Uterus (tissue), 2 donors: ENCODE measurements at regions not wholly inside any gene's neighbourhood (a gene's known extent, or its start where the extent isn't known, plus 50 kb on each side); places are given as distances from the start of the nearest gene placed in this dataset.

Source experiments
- POLR2A ChIP-seq, 2 donors: fragments of 450-650 bp; IDR thresholded peaks; one replicate each; pipeline ENCODE4 v1.6.1; 2016; ENCODE audit warnings: antibody characterized with exemption in 2 of 2, mild to moderate bottlenecking in 1 of 2, moderate library complexity in 1 of 2
- TF ChIP-seq, protein P1 (sequence below), 4 experiments: fragments of 200-600 bp in 2 of 4; fragments of 450-650 bp in 2 of 4; sonication (generic) in 2 of 4; IDR thresholded peaks; one replicate each; pipeline ENCODE4 v1.5.1; 2016 to 2019; ENCODE audit warnings: antibody characterized with exemption in 4 of 4, mild to moderate bottlenecking in 2 of 4, moderate library complexity in 1 of 4

GRCh38 chr9:108019821-108020220 lies 530.3 kb upstream of the KLF4 start:
- no peak for TF ChIP-seq POLR2A (IDR thresholded peaks at IDR 0.05)
- TF ChIP-seq, protein P1, sequence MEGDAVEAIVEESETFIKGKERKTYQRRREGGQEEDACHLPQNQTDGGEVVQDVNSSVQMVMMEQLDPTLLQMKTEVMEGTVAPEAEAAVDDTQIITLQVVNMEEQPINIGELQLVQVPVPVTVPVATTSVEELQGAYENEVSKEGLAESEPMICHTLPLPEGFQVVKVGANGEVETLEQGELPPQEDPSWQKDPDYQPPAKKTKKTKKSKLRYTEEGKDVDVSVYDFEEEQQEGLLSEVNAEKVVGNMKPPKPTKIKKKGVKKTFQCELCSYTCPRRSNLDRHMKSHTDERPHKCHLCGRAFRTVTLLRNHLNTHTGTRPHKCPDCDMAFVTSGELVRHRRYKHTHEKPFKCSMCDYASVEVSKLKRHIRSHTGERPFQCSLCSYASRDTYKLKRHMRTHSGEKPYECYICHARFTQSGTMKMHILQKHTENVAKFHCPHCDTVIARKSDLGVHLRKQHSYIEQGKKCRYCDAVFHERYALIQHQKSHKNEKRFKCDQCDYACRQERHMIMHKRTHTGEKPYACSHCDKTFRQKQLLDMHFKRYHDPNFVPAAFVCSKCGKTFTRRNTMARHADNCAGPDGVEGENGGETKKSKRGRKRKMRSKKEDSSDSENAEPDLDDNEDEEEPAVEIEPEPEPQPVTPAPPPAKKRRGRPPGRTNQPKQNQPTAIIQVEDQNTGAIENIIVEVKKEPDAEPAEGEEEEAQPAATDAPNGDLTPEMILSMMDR (IDR thresholded peaks at IDR 0.05) = no peak
